ENCODE measurements at regions not wholly inside any gene's neighbourhood (a gene's known extent, or its start where the extent isn't known, plus 50 kb on each side); places are given as distances from the start of the nearest gene placed in this dataset.

DNA sequence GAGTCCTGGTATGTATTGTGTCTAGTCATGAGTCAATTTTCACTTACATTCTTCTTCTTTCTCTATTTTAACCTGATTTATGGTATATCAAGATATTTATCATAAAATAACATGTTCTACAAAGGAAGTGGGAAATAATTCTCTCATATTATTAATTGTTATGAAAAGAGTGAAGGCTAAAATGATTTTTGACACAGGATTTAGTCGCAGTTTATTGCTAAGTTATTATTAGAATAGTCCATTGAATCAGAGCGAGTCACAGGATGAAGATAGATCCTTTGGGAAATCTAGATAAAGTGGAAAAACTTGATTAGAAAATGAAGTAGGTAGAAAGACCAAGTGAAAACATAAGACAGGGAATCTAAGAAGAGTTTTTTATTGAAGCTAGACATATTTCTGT is 184.3 kb upstream of the DGKB start:
- Histone ChIP-seq H3K27me3 (no peaks in the 10 kb centered on the region), H3K9me3 (no peaks in the 10 kb centered on the region), H3K4me1 (no peaks in the 10 kb centered on the region), H3K27ac (no peak overlapping the region), H3K36me3 (no peaks in the 10 kb centered on the region), H3K4me3 (no peak overlapping the region)
- 32 to 48% methylated on average over 2 of the region's 2 CpGs for WGBS, 2 donors
- no peak for TF ChIP-seq POLR2A (IDR thresholded peaks at IDR 0.05)
- TF ChIP-seq, protein P1, sequence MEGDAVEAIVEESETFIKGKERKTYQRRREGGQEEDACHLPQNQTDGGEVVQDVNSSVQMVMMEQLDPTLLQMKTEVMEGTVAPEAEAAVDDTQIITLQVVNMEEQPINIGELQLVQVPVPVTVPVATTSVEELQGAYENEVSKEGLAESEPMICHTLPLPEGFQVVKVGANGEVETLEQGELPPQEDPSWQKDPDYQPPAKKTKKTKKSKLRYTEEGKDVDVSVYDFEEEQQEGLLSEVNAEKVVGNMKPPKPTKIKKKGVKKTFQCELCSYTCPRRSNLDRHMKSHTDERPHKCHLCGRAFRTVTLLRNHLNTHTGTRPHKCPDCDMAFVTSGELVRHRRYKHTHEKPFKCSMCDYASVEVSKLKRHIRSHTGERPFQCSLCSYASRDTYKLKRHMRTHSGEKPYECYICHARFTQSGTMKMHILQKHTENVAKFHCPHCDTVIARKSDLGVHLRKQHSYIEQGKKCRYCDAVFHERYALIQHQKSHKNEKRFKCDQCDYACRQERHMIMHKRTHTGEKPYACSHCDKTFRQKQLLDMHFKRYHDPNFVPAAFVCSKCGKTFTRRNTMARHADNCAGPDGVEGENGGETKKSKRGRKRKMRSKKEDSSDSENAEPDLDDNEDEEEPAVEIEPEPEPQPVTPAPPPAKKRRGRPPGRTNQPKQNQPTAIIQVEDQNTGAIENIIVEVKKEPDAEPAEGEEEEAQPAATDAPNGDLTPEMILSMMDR (IDR thresholded peaks at IDR 0.05), result no peak
- intact Hi-C loops (cut with DNase I), result no loop called here
- DNase-seq, result no peak

DNA sequence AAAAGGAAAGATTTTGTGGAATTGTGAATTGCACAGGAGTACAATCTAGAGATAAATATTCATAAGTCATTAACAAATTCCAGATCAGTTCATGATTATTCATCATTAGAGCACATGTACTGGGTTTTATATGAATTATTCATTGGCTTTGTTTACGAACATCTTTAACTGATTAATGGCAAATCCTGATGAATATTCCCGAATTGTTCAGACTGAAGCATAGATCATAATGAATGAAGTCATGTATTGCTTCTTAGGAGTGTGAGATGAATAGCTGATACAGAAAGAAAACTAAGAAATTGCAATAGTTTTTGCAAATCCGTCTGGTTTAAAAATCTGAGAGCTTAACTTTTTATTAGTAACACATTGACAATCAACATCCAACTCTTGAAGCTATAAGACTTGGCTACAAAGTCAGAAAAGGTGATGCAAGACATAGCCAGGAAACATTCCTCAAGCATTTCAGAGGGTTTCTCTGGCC is 183.6 kb upstream of the DGKB start:
- Histone ChIP-seq H3K27me3 (no peaks in the 10 kb centered on the region), H3K36me3 (no peaks in the 10 kb centered on the region), H3K27ac (no peak overlapping the region), H3K9me3 (no peaks in the 10 kb centered on the region), H3K4me3 (no peak overlapping the region), H3K4me1 (no peaks in the 10 kb centered on the region)
- DNase-seq, result no peak
- intact Hi-C loops (cut with DNase I), result no loop called here
- TF ChIP-seq POLR2A (IDR thresholded peaks at IDR 0.05), result no peak
- TF ChIP-seq, protein P1 (IDR thresholded peaks at IDR 0.05), result no peak
- 45 to 52% methylated on average over 3 of the region's 3 CpGs for WGBS, 2 donors

DNA sequence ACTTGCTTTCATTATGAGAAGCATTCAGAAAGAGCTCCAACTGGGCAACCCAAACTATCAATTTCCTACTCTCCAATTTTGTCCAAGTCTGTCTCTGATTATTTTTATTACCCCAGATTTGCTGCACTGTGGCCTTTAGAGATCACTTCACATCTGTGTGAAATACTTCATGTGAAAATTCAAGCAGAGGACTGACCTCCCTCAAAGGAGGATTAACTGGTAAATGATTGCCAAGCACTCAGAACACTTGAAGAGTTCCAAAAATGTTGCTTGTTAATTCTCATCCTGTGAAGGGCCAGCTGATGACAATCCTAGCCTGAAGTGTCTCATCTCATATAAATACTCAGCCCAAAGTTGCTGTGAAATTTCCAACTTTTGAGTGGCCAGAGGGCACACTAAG is 182.8 kb upstream of the DGKB start:
- H3K9me3 ChIP-seq, result no peaks in the 10 kb centered on the region
- no peak for DNase-seq
- TF ChIP-seq, protein P1 (IDR thresholded peaks at IDR 0.05), result no peak
- TF ChIP-seq POLR2A (IDR thresholded peaks at IDR 0.05), result no peak
- intact Hi-C loops (cut with DNase I), result no loop called here
- H3K36me3 ChIP-seq, result no peaks in the 10 kb centered on the region
- no peaks in the 10 kb centered on the region for H3K4me1 ChIP-seq
- H3K27me3 ChIP-seq, result no peaks in the 10 kb centered on the region
- no peak overlapping the region for H3K27ac ChIP-seq
- H3K4me3 ChIP-seq, result no peak overlapping the region

DNA sequence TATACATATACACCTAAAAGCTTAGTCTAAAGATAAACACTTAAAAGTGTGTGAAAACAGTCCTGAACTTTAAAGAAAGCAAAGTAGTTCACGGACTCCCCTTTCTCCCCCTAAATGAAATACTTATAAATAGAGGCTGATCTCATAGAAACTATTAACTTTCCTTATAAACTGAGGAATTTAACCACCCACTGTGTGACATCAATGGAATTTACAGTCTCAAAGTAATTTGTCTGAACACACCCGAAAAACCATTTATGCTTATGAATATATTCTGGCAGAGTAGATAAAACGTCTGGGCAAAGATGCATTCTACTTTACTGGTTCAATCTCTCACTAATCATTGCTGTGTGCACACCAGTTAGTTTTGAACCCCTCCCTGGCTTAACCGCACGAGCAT is 181.8 kb upstream of the DGKB start:
- TF ChIP-seq, protein P1 (IDR thresholded peaks at IDR 0.05), result no peak
- TF ChIP-seq POLR2A (IDR thresholded peaks at IDR 0.05), result no peak
- Histone ChIP-seq H3K27ac (no peak overlapping the region), H3K27me3 (no peaks in the 10 kb centered on the region), H3K36me3 (no peaks in the 10 kb centered on the region), H3K9me3 (no peaks in the 10 kb centered on the region), H3K4me1 (no peaks in the 10 kb centered on the region), H3K4me3 (no peak overlapping the region)
- intact Hi-C loops (cut with DNase I), result no loop called here
- WGBS, 2 donors, result 47 to 52% methylated on average over 5 of the region's 5 CpGs
- no peak for DNase-seq

DNA sequence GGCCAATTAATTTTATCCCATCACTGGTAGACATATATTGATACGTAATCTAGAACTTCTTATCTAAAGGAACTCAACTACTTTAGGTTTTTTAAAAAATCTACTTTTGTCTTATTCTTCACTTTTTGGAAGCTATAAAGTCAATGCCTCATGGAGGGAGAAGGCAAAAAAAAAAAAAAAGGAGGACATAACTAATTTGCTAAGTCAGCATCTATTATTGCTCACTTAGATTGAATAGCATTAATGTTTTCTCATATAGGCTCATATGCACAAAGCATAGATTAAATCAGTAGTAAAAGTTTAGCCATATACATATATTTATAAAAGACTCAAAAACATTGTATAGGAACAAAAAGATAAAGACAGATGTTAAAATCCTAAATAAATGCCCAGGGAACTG is 179.3 kb upstream of the DGKB start:
- Histone ChIP-seq H3K36me3 (no peaks in the 10 kb centered on the region), H3K9me3 (no peaks in the 10 kb centered on the region), H3K27me3 (no peaks in the 10 kb centered on the region), H3K27ac (no peak overlapping the region), H3K4me3 (no peak overlapping the region), H3K4me1 (no peaks in the 10 kb centered on the region)
- TF ChIP-seq, protein P1 (IDR thresholded peaks at IDR 0.05), result no peak
- no peak for TF ChIP-seq POLR2A (IDR thresholded peaks at IDR 0.05)
- no peak for DNase-seq
- 67 to 89% methylated on average over 1 of the region's 1 CpG for WGBS, 2 donors
- intact Hi-C loops (cut with DNase I), result no loop called here
